LNCAP (cell line): ENCODE measurements at regions not wholly inside any gene's neighbourhood (a gene's known extent, or its start where the extent isn't known, plus 50 kb on each side); places are given as distances from the start of the nearest gene placed in this dataset.

Experiments used
- CTCF ChIP-seq: fragments of 450-650 bp; IDR thresholded peaks from 2 replicates; pipeline ENCODE4 v1.5.1; 2017; ENCODE audit warnings: mild to moderate bottlenecking

DNA sequence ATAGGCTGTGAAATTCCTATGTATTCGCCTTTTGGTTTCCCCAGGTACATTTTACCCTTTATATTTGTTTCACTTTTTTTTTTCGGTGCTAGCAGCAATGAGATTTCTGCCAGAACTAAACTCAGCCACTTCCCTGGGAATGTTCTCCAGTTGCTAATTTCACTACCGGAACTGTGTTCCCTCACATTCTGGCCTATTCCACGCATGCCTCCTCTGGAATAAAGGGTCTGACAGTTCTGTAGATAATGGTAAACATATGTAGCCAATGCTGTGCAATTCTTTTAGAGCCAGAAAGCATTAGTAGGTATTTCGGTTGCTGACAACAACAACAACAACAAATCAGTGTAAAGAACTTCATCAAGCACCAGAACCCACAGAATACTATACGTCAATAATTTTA is 96.1 kb upstream of the TBX18 start:
- no peak for TF ChIP-seq CTCF

DNA sequence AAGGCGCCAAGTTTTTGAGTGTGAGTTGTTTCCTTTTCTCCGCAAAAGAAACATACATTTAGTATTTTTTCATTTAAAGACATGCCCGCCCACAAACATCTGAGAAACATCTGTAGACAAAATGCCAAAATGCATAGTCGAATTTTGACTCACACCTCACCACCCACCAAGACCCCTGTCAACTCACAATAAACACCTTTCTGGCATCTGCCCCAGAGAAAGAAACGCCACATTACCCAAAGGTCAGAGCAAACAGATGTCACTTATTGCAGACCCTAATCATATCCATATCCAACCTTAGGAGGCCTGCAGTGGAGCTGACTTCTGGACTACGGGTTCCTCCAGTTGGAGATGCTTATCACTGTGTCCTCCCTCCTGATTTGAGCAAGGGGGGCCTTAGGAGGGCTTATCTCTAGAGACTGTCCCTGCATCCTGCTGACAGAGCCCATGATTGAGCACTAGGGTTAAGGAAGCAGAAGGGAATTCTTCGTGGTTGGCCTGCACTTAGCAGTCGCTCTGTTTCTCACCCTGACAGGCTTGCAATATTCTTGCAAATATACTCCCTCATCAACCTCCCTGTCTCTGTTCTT is 90.5 kb upstream of the TBX18 start:
- no peak for TF ChIP-seq CTCF

DNA sequence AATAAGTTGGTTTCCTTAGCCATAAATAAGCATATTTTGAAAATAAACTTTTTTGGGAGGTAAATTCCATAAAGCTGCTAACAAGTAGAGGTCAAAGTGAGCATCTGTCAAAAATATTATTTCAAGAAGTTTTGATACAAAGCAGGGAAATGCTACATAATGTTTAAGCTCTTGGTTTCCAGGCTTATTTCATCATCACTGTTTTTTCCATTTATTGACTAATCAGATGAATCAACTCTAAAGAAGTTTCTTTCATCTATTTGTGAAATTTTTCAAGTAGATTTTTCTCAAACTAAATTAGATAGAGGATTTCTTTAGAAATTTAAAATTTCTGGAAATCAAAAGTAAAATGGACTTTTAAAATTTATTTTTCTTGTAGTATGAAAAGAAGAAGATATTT is 89.5 kb upstream of the TBX18 start:
- no peak for TF ChIP-seq CTCF

- TF ChIP-seq CTCF, result no peak
Observed at GRCh38 chr6:84848960-84849359, 84.6 kb upstream of the TBX18 start.

DNA sequence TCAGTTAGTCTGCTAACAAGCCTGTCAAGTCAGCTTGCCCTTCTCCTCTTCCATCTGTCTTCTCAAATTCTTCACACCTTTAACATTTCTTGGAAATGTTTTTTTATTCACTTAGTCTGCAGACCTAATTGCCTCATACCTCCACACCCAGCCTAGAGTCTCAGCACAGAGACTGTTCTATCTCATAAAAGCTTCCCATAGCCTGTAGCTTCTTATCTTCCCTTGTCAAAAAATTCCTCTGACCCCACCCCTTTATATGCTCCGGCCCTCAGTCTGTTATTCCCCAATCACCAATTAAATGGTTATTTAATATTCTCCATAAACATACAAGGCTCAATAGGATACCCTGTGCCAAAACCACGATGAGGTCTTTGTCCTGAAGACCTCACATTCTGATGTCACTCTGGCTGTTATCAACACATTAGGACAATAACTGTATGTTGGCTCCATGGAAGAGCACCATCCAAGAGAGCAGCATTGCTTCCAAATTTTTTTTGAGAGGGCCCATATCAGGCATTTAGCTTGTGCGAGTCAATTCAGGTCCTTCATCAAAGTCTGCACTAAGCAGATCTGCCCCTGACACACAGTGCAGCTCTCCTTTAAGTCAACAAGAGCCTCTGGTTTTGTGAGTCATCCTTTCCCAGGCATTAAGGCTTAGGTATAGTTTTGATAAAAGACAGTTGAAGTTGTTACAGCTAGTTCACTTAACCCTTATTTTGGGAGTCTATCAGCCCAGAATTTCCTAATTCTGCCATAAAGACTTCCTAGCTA is 83.2 kb upstream of the TBX18 start:
- no peak for TF ChIP-seq CTCF

GRCh38 chr6:84842525-84843166 is 78.2 kb upstream of the TBX18 start:
- TF ChIP-seq CTCF, result no peak

- TF ChIP-seq CTCF, result no peak
Observed at GRCh38 chr6:84836366-84836765, 72.0 kb upstream of the TBX18 start.
